ENCODE measurements at regions not wholly inside any gene's neighbourhood (a gene's known extent, or its start where the extent isn't known, plus 50 kb on each side); places are given as distances from the start of the nearest gene placed in this dataset.

- TF ChIP-seq, protein P1, sequence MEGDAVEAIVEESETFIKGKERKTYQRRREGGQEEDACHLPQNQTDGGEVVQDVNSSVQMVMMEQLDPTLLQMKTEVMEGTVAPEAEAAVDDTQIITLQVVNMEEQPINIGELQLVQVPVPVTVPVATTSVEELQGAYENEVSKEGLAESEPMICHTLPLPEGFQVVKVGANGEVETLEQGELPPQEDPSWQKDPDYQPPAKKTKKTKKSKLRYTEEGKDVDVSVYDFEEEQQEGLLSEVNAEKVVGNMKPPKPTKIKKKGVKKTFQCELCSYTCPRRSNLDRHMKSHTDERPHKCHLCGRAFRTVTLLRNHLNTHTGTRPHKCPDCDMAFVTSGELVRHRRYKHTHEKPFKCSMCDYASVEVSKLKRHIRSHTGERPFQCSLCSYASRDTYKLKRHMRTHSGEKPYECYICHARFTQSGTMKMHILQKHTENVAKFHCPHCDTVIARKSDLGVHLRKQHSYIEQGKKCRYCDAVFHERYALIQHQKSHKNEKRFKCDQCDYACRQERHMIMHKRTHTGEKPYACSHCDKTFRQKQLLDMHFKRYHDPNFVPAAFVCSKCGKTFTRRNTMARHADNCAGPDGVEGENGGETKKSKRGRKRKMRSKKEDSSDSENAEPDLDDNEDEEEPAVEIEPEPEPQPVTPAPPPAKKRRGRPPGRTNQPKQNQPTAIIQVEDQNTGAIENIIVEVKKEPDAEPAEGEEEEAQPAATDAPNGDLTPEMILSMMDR (conservative IDR thresholded peaks at IDR 0.05): no peak
- no peak for TF ChIP-seq ZFX (IDR thresholded peaks at IDR 0.05)
Measured at GRCh38 chr1:223020770-223021169, 122.3 kb downstream of the TLR5 start.
